ENCODE measurements at regions not wholly inside any gene's neighbourhood (a gene's known extent, or its start where the extent isn't known, plus 50 kb on each side); places are given as distances from the start of the nearest gene placed in this dataset.
"Not testable (repeated sequence)": the region's sequence is repeated elsewhere in the genome, so short reads cannot be mapped to it uniquely, and the experiment has no call there.

- not testable (repeated sequence) for DNase-seq
Observed at GRCh38 chr1:148261684-148262083, 109.6 kb upstream of the NBPF11 start.

GRCh38 chr1:148257886-148258285 is 105.8 kb upstream of the NBPF11 start:
- not testable (repeated sequence) for DNase-seq

GRCh38 chr1:148254611-148255429 is 102.7 kb upstream of the NBPF11 start:
- not testable (repeated sequence) for DNase-seq

GRCh38 chr1:148253808-148254207 is 101.7 kb upstream of the NBPF11 start:
- DNase-seq, result not testable (repeated sequence)

GRCh38 chr1:148248798-148249197 is 96.7 kb upstream of the NBPF11 start:
- DNase-seq, result not testable (repeated sequence)

- DNase-seq, result not testable (repeated sequence)
Observed at GRCh38 chr1:148246258-148246861, 94.3 kb upstream of the NBPF11 start.

- not testable (repeated sequence) for DNase-seq
Observed at GRCh38 chr1:148245843-148246242, 93.8 kb upstream of the NBPF11 start.

- DNase-seq, result not testable (repeated sequence)
Observed at GRCh38 chr1:148245443-148245842, 93.4 kb upstream of the NBPF11 start.

GRCh38 chr1:148233250-148233649 is 81.2 kb upstream of the NBPF11 start:
- not testable (repeated sequence) for DNase-seq

- not testable (repeated sequence) for DNase-seq
Observed at GRCh38 chr1:148228846-148229245, 76.8 kb upstream of the NBPF11 start.

- DNase-seq, result not testable (repeated sequence)
Observed at GRCh38 chr1:148222399-148223159, 70.5 kb upstream of the NBPF11 start.

GRCh38 chr1:148221593-148221992 is 69.5 kb upstream of the NBPF11 start:
- DNase-seq, result not testable (repeated sequence)

- DNase-seq, result not testable (repeated sequence)
Observed at GRCh38 chr1:148219229-148219628, 67.1 kb upstream of the NBPF11 start.

GRCh38 chr1:148211191-148211590 is 59.1 kb upstream of the NBPF11 start:
- DNase-seq, result not testable (repeated sequence)

GRCh38 chr1:148210624-148211023 is 58.5 kb upstream of the NBPF11 start:
- DNase-seq, result not testable (repeated sequence)

GRCh38 chr1:148210166-148210565 is 58.1 kb upstream of the NBPF11 start:
- DNase-seq, result not testable (repeated sequence)

GRCh38 chr1:148202013-148202412 is 49.9 kb upstream of the NBPF11 start:
- not testable (repeated sequence) for DNase-seq

Measured in DMS 273 treated with DMSO at 0.1 percent for 48 hours (cell line).